GM12872 (cell line): ENCODE measurements at regions not wholly inside any gene's neighbourhood (a gene's known extent, or its start where the extent isn't known, plus 50 kb on each side); places are given as distances from the start of the nearest gene placed in this dataset.
A peak's percentile ranks its signal among the peaks of the same experiment; 100 is the strongest.

Experiments used
- CTCF ChIP-seq: IDR thresholded peaks from 3 replicates; pipeline ENCODE4 v1.5.1; 2011; ENCODE audit warnings: low read depth, mild to moderate bottlenecking, low read length, moderate library complexity; ENCODE audit not compliant: insufficient read depth

- peak; percentile 49; the same call in 1 of the 3 replicates for TF ChIP-seq CTCF
These were observed 207.5 kb downstream of the LMLN start for GRCh38 chr3:198167339-198168039.
